ENCODE measurements at regions not wholly inside any gene's neighbourhood (a gene's known extent, or its start where the extent isn't known, plus 50 kb on each side); places are given as distances from the start of the nearest gene placed in this dataset.
"Not testable (repeated sequence)": the region's sequence is repeated elsewhere in the genome, so short reads cannot be mapped to it uniquely, and the experiment has no call there.

- Histone ChIP-seq H3K36me3 (no peaks in the 10 kb centered on the region), H3K4me1 (no peaks in the 10 kb centered on the region), H3K27me3 (no peaks in the 10 kb centered on the region), H3K27ac (no peak overlapping the region), H3K9me3 (no peaks in the 10 kb centered on the region), H3K4me3 (no peak overlapping the region)
- no peak for DNase-seq
- WGBS, 2 donors: 21 to 23% methylated on average over 7 of the region's 7 CpGs
- intact Hi-C loops (cut with DNase I): no loop called here
- TF ChIP-seq CTCF (IDR thresholded peaks at IDR 0.05) (peak; percentile 36 to 75 (median 64)), POLR2A (IDR thresholded peaks at IDR 0.05) (no peak)
These were observed 87.9 kb upstream of the PAPPA2 start for GRCh38 chr1:176374967-176375569.

GRCh38 chr1:176364236-176364905 is 98.6 kb upstream of the PAPPA2 start:
- Histone ChIP-seq H3K27me3 (no peaks in the 10 kb centered on the region), H3K36me3 (no peaks in the 10 kb centered on the region), H3K4me1 (no peaks in the 10 kb centered on the region), H3K27ac (no peak overlapping the region), H3K4me3 (no peak overlapping the region), H3K9me3 (no peaks in the 10 kb centered on the region)
- intact Hi-C loops (cut with DNase I): no loop called here
- no peak for TF ChIP-seq CTCF (IDR thresholded peaks at IDR 0.05)
- no peak for TF ChIP-seq POLR2A (IDR thresholded peaks at IDR 0.05)
- no peak for DNase-seq
- WGBS, 2 donors: 27 to 46% methylated on average over 4 to 5 of the region's 7 CpGs

GRCh38 chr1:176349135-176349715 is 113.8 kb upstream of the PAPPA2 start:
- DNase-seq; H3K4me1 ChIP-seq; H3K36me3 ChIP-seq; intact Hi-C loops (cut with DNase I); H3K4me3 ChIP-seq; H3K27me3 ChIP-seq; H3K27ac ChIP-seq: not testable (repeated sequence)
- peaks cover 0 to 17% (median 10%) of the 10 kb centered on the region in 3 donors for H3K9me3 ChIP-seq
- 90% methylated on average over 9 of the region's 42 CpGs; no CpG with 5 or more reads in 1 of the 2 donors for WGBS, 2 donors

GRCh38 chr1:176341656-176342055 is 121.3 kb upstream of the PAPPA2 start:
- intact Hi-C loops (cut with DNase I): no loop called here

GRCh38 chr1:176338877-176339276 is 124.1 kb upstream of the PAPPA2 start:
- Histone ChIP-seq H3K27me3 (no peaks in the 10 kb centered on the region), H3K27ac (no peak overlapping the region), H3K9me3 (no peaks in the 10 kb centered on the region), H3K36me3 (no peaks in the 10 kb centered on the region), H3K4me3 (no peak overlapping the region), H3K4me1 (no peaks in the 10 kb centered on the region)
- no peak for DNase-seq
- WGBS, 2 donors: 39 to 56% methylated on average over 5 to 6 of the region's 6 CpGs
- intact Hi-C loops (cut with DNase I): no loop called here
- no peak for TF ChIP-seq CTCF (IDR thresholded peaks at IDR 0.05)
- no peak for TF ChIP-seq POLR2A (IDR thresholded peaks at IDR 0.05)

More at GRCh38 chr1:176341656-176342055, 121.3 kb upstream of the PAPPA2 start:
- H3K9me3 ChIP-seq: peaks cover 0 to 19% (median 10%) of the 10 kb centered on the region in 3 donors
- no peaks in the 10 kb centered on the region for H3K4me1 ChIP-seq
- H3K27ac ChIP-seq: no peak overlapping the region
- TF ChIP-seq POLR2A (IDR thresholded peaks at IDR 0.05) (no peak), CTCF (IDR thresholded peaks at IDR 0.05) (no peak)
- H3K27me3 ChIP-seq: no peaks in the 10 kb centered on the region
- 65 to 66% methylated on average over 3 of the region's 3 CpGs for WGBS, 2 donors
- H3K36me3 ChIP-seq: no peaks in the 10 kb centered on the region
- no peak overlapping the region for H3K4me3 ChIP-seq
- no peak for DNase-seq

All from esophagus squamous epithelium (tissue), 5 donors.